ENCODE measurements at regions not wholly inside any gene's neighbourhood (a gene's known extent, or its start where the extent isn't known, plus 50 kb on each side); places are given as distances from the start of the nearest gene placed in this dataset.

DNA sequence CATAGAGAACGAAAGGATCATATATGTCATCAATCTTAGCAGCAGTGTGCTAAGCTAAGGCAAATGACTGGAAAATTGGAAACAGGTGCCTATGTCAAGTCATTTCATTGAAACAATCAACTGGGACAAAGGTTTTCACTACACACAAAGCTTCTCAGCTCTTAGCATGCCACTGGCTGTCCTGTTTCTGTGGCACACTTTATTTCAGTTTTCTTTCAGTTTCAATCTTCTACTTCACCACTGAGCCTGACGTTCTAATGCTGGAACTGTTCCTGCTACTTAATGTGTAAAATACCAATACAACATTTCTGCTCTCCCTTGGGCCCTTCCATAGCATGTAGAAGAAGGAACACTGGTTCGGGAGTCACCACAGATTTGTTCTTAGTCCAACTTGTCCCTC, 378.3 kb upstream of the FMR1 start:
- H3K18ac ChIP-seq (ENCODE audit: low read depth, low read length) = no peak overlapping the region
- no peaks in the 10 kb centered on the region for H3K9me1 ChIP-seq (ENCODE audit: insufficient read depth, low read length)
- BruUV-seq (replicated peaks) = no TSS peak
- H3K27me3 ChIP-seq (ENCODE audit: control insufficient read depth, insufficient read depth, low read length) = no peaks in the 10 kb centered on the region
- no peaks in the 10 kb centered on the region for H4K20me1 ChIP-seq (ENCODE audit: insufficient read depth, low read length)
- H3K4ac ChIP-seq (ENCODE audit: low read depth, low read length) = no peak overlapping the region
- H3K4me1 ChIP-seq (ENCODE audit: control insufficient read depth, insufficient read depth, low read length) = no peaks in the 10 kb centered on the region
- ATAC-seq (ENCODE audit: low read depth) (no peak), DNase-seq (no peak)
- H3K4me2 ChIP-seq (ENCODE audit: low read depth, low read length) = no peak overlapping the region
- no peak overlapping the region for H3K27ac ChIP-seq (ENCODE audit: insufficient read depth, low read length)
- no peak overlapping the region for H2BK5ac ChIP-seq (ENCODE audit: low read depth, low read length, poor library complexity, severe bottlenecking)
- TF ChIP-seq, protein P1, sequence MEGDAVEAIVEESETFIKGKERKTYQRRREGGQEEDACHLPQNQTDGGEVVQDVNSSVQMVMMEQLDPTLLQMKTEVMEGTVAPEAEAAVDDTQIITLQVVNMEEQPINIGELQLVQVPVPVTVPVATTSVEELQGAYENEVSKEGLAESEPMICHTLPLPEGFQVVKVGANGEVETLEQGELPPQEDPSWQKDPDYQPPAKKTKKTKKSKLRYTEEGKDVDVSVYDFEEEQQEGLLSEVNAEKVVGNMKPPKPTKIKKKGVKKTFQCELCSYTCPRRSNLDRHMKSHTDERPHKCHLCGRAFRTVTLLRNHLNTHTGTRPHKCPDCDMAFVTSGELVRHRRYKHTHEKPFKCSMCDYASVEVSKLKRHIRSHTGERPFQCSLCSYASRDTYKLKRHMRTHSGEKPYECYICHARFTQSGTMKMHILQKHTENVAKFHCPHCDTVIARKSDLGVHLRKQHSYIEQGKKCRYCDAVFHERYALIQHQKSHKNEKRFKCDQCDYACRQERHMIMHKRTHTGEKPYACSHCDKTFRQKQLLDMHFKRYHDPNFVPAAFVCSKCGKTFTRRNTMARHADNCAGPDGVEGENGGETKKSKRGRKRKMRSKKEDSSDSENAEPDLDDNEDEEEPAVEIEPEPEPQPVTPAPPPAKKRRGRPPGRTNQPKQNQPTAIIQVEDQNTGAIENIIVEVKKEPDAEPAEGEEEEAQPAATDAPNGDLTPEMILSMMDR (conservative IDR thresholded peaks at IDR 0.05; ENCODE audit: low read depth, low read length) = no peak
- no peak overlapping the region for H3K4me3 ChIP-seq (ENCODE audit: insufficient read depth, low read depth, low read length)
- no peak overlapping the region for H2BK120ac ChIP-seq (ENCODE audit: low read depth, low read length)
- no peak overlapping the region for H3K23ac ChIP-seq (ENCODE audit: low read depth, low read length)
- no peak overlapping the region for H4K91ac ChIP-seq (ENCODE audit: insufficient read depth, low read depth, low read length)
- whole genome bisulfite sequencing, 2 experiments (ENCODE audit: extremely low coverage in 2 of 2, insufficient read length in 1 of 2) = no CpG with 5 or more reads among the region's 3 CpGs
- no peak overlapping the region for H2AFZ ChIP-seq (replicated peaks; ENCODE audit: low read length, poor library complexity)
- ChIA-PET CTCF (no interaction called here), POLR2A (ENCODE audit: unreplicated experiment) (no interaction called here)
- no peak overlapping the region for H3K14ac ChIP-seq (replicated peaks; ENCODE audit: low read depth, low read length)
- in situ Hi-C loops (cut with MboI; ENCODE audit: low sequenced_read_pairs) = no loop called here
- H4K8ac ChIP-seq (ENCODE audit: low read depth in 2 of 2, low read length in 2 of 2) = no peak overlapping the region
- no peak overlapping the region for H4K5ac ChIP-seq (ENCODE audit: low read depth, low read length)
- no peak overlapping the region for H2AK5ac ChIP-seq (ENCODE audit: low read depth, low read length)
- no peak overlapping the region for H2BK20ac ChIP-seq (ENCODE audit: low read depth, low read length)
- dilution Hi-C loops (cut with HindIII; ENCODE audit: low sequenced_read_pairs, unreplicated experiment) = no loop called here
- no peaks in the 10 kb centered on the region for H3K36me3 ChIP-seq (ENCODE audit: control insufficient read depth, insufficient read depth, low read length)
- no peaks in the 10 kb centered on the region for H3K9me3 ChIP-seq (ENCODE audit: control insufficient read depth, insufficient read depth, low read length)
- no peak overlapping the region for H2AK9ac ChIP-seq (replicated peaks; ENCODE audit: low read depth, low read length, poor library complexity)
- H3K56ac ChIP-seq (ENCODE audit: extremely low read depth, insufficient read depth, low read length) = no peak overlapping the region
- no peaks in the 10 kb centered on the region for H3K79me1 ChIP-seq (ENCODE audit: low read depth in 1 of 2, low read length in 2 of 2)
- intact Hi-C loops (cut with micrococcal nuclease) = no loop called here
- H2BK15ac ChIP-seq (ENCODE audit: low read depth, low read length) = no peak overlapping the region
- no peak overlapping the region for H3K9ac ChIP-seq (ENCODE audit: low read depth, low read length)

All from IMR-90 (cell line).